GM12891 (cell line): ENCODE measurements at regions not wholly inside any gene's neighbourhood (a gene's known extent, or its start where the extent isn't known, plus 50 kb on each side); places are given as distances from the start of the nearest gene placed in this dataset.

Source experiments
- DNase-seq: peaks from one replicate; pipeline ENCODE4 v3.0.0; 2011; ENCODE audit warnings: low spot score; ENCODE audit not compliant: insufficient read length
- FAIRE-seq: peaks from 2 replicates; lab custom pipeline; 2011; peaks lifted over from hg19 to GRCh38; lab: Jason Lieb, UNC
- PAX5 ChIP-seq: IDR thresholded peaks from 2 replicates; pipeline ENCODE4 v1.6.1; 2011; ENCODE audit warnings: low read length, moderate library complexity, mild to moderate bottlenecking; ENCODE audit not compliant: insufficient read depth, severe bottlenecking
- POLR2A ChIP-seq: IDR thresholded peaks from 2 replicates; pipeline ENCODE4 v1.6.1; 2011; ENCODE audit warnings: low read depth, low read length, control low read depth
- POLR2AphosphoS5 ChIP-seq: IDR thresholded peaks from 2 replicates; pipeline ENCODE4 v1.6.1; 2011; ENCODE audit warnings: low read depth, low read length, control low read depth
- POU2F2 ChIP-seq: IDR thresholded peaks from 2 replicates; pipeline ENCODE4 v1.6.1; 2011; ENCODE audit warnings: low read depth, mild to moderate bottlenecking, control low read depth, low read length, moderate library complexity
- SPI1 ChIP-seq: IDR thresholded peaks from 2 replicates; pipeline ENCODE4 v1.6.1; 2011; ENCODE audit warnings: low read depth, low read length, control low read depth
- TAF1 ChIP-seq: IDR thresholded peaks from 2 replicates; pipeline ENCODE4 v1.6.1; 2011; ENCODE audit warnings: low read depth, low read length, control low read depth

GRCh38 chr4:128475597-128475996 lies 188.0 kb upstream of the PGRMC2 start:
- FAIRE-seq (no peak), DNase-seq (no peak)
- no peak for TF ChIP-seq POLR2AphosphoS5
- TF ChIP-seq SPI1 = 0 out of 2 replicates have a peak, but pooled peaks have one; percentile 2

- peak; percentile 33 for FAIRE-seq
- TF ChIP-seq POLR2AphosphoS5 (no peak), POLR2A (no peak), PAX5 (no peak), TAF1 (no peak), POU2F2 (no peak), SPI1 (no peak)
- DNase-seq = no peak
These were observed 184.0 kb upstream of the PGRMC2 start for GRCh38 chr4:128471576-128471975.

DNA sequence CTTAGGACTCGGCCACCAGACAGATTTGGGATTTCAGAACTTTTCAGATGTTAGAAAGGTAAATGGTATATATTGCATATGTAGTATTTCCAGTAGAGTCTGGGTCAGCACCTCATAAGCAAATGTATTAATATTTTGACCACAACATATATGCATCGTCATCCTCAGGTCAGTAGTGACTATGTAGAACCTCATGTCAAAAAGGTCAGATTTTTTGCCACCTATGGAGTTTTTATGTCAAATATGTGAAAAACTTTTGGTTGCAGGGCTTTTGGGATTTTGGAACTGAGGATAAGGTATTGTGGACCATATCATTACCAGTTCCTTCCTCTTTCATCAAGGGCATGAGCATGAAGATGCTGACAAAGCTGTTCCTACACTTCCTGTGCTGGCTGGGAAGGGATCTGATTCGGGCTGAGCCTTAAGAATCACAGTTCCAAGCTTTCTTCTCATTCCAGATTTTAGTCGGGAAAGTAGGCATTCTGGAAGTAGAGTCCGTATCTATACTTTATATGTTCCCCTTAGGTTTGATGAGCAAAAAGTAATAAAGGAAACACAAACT lies 183.0 kb upstream of the PGRMC2 start:
- TF ChIP-seq PAX5 = no peak
- TF ChIP-seq POLR2AphosphoS5 = no peak
- TF ChIP-seq SPI1 = no peak
- TF ChIP-seq POU2F2 = no peak
- no peak for TF ChIP-seq POLR2A
- TF ChIP-seq TAF1 = no peak
- no peak for DNase-seq
- no peak for FAIRE-seq

DNA sequence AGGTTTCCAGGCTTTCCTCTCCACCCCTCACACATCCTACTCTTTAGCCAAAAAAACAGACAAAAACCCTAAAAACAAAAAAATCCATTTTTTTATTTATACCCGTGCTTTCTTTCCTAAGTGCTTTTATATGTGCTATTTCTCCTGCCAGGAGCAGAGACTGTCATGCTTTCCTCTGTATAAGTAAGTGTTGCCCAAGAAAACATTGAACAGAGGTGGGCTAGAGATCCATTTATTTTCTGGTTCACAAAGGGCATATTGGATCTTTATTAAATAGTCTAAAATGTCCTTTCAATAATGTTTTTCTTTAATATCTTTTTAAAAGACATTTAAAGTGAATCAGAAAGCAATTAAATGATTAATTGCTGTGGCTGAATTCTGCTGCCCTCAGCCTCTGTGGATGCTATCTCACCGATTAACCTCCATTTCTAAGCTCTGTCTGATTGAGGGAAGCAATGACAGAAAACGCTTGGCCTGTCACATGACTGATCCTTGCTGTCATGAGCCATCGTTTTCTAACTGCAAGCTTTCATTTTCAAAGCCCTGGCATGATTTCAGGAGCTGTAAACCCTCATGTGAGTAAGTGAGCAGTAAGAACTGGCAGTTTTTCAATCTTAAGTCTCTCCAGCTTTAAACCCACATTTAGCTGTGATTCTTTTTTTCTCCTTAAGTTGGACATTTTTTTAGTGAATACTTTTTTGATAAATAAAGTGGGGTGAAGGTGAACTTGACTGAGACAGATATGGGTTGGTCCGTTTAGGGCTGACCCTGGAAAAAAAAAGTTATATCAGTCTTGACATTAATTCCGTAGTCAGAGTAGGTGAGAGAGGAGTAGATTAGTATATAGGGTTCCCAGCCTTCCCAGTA lies 180.7 kb upstream of the PGRMC2 start:
- FAIRE-seq (peak; percentile 33), DNase-seq (no peak)
- TF ChIP-seq POLR2A = no peak
- no peak for TF ChIP-seq PAX5
- TF ChIP-seq SPI1 = no peak
- TF ChIP-seq POLR2AphosphoS5 = no peak
- TF ChIP-seq POU2F2 = no peak
- TF ChIP-seq TAF1 = no peak

- DNase-seq = no peak
- FAIRE-seq = no peak
- TF ChIP-seq PAX5 (no peak), POU2F2 (no peak), TAF1 (no peak), POLR2AphosphoS5 (no peak), SPI1 (no peak), POLR2A (no peak)
These were observed 177.9 kb upstream of the PGRMC2 start for GRCh38 chr4:128465523-128465922.

DNA sequence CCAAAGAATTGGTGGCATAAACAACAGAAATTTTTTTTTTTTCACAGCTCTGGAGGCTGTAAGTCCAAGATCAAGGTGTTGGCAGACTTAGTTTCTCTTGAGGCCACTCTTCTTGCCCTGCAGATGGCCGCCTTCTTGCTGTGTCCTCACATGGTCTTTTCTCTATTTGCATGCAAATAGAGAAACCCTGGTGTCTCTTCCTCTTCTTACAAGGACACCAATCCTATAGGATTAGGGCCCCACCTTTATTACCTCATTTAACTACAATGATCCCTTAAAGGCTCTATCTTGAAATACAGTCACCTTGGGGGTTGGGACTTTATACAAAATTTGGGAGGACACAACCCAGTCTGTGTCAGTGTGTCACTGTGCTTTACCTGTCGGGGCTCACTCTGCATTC lies 175.4 kb upstream of the PGRMC2 start:
- DNase-seq = no peak

GRCh38 chr4:128462103-128462783 lies 174.6 kb upstream of the PGRMC2 start:
- DNase-seq (no peak), FAIRE-seq (peak; percentile 5)
- no peak for TF ChIP-seq SPI1
- no peak for TF ChIP-seq POLR2AphosphoS5
- no peak for TF ChIP-seq TAF1
- TF ChIP-seq PAX5 = no peak
- TF ChIP-seq POU2F2 = no peak
- no peak for TF ChIP-seq POLR2A

More for the DNA sequence above, 175.4 kb upstream of the PGRMC2 start:
- FAIRE-seq = no peak
- no peak for TF ChIP-seq POLR2AphosphoS5
- no peak for TF ChIP-seq POLR2A
- TF ChIP-seq PAX5 = no peak
- TF ChIP-seq POU2F2 = no peak
- TF ChIP-seq SPI1 = no peak

GRCh38 chr4:128461291-128462102 lies 173.9 kb upstream of the PGRMC2 start:
- no peak for FAIRE-seq

DNA sequence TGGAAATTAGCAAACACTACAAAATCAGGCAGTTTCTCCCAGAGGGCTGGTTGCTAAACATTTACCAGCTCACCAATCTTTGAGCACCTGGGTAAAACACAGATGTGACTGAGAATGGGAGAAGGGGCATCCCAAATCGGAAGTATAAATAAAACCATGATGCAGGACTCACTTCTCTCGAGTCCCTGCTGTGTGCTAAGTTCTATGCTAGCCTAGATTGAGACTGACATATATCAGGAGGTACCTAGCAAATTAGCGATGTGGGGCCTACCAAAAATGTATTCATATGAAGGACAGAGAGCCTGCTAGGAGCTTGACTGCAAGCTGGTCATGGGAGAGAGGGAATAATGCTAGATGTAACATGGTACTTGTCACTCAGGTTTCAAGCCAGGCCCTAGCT lies 171.9 kb upstream of the PGRMC2 start:
- TF ChIP-seq POLR2A = no peak
- no peak for FAIRE-seq
- no peak for DNase-seq

More at GRCh38 chr4:128461291-128462102, 173.9 kb upstream of the PGRMC2 start:
- no peak for DNase-seq
- no peak for TF ChIP-seq SPI1
- TF ChIP-seq POLR2A = no peak
- TF ChIP-seq PAX5 = no peak
- TF ChIP-seq POU2F2 = no peak
- TF ChIP-seq TAF1 = no peak
- TF ChIP-seq POLR2AphosphoS5 = no peak
